K562 (cell line): ENCODE measurements at regions not wholly inside any gene's neighbourhood (a gene's known extent, or its start where the extent isn't known, plus 50 kb on each side); places are given as distances from the start of the nearest gene placed in this dataset.

Experiments
- TF ChIP-seq, protein P1 (sequence below): sonication (generic); formaldehyde crosslinking; IDR thresholded peaks from 2 replicates; pipeline ENCODE4 v1.8.1; 2022; ENCODE audit warnings: missing genetic modification reagents
- TF ChIP-seq, protein P2 (sequence below): fragments of 250-450 bp; sonication (Bioruptor Pico); IDR thresholded peaks from 2 replicates; pipeline ENCODE4 v1.8.0; 2022; ENCODE audit warnings: moderate library complexity, mild to moderate bottlenecking, inconsistent platforms

DNA sequence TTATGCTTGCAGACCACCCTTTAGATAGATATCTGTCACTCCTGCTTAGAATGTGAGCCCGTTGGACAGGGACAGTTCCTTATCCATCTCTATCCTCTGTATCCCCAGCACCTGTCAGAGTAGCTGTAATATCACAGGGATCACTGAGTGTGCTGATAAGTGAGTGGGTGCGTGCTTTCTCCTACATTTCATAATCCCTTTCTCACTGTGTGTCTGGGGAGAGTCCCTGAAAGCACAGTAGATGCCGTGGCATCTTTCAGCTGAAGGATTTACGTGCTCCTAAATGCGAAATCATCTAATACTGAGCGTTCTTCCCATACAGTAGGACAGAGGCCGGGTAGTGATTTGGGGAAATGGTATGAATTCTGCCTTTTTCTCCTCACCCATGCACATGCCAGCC is 198.9 kb upstream of the SASH1 start:
- TF ChIP-seq, protein P1, sequence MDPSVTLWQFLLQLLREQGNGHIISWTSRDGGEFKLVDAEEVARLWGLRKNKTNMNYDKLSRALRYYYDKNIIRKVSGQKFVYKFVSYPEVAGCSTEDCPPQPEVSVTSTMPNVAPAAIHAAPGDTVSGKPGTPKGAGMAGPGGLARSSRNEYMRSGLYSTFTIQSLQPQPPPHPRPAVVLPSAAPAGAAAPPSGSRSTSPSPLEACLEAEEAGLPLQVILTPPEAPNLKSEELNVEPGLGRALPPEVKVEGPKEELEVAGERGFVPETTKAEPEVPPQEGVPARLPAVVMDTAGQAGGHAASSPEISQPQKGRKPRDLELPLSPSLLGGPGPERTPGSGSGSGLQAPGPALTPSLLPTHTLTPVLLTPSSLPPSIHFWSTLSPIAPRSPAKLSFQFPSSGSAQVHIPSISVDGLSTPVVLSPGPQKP (CRISPR knock-in tag), result no peak
- TF ChIP-seq, protein P2, sequence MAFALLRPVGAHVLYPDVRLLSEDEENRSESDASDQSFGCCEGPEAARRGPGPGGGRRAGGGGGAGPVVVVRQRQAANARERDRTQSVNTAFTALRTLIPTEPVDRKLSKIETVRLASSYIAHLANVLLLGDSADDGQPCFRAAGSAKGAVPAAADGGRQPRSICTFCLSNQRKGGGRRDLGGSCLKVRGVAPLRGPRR, result no peak
